Gastroesophageal sphincter (tissue), 3 donors: ENCODE measurements at regions not wholly inside any gene's neighbourhood (a gene's known extent, or its start where the extent isn't known, plus 50 kb on each side); places are given as distances from the start of the nearest gene placed in this dataset.

Experiments used
- EP300 ChIP-seq: sonication (generic); formaldehyde crosslinking; IDR thresholded peaks from one replicate; pipeline ENCODE4 v1.6.1; 2017; ENCODE audit warnings: antibody characterized with exemption, mild to moderate bottlenecking
- POLR2A ChIP-seq, 2 donors: fragments of 450-650 bp; IDR thresholded peaks; one replicate each; pipeline ENCODE4 v1.6.1; 2017; ENCODE audit warnings: antibody characterized with exemption in 2 of 2, mild to moderate bottlenecking in 2 of 2, moderate library complexity in 1 of 2
- POLR2AphosphoS5 ChIP-seq: sonication (generic); formaldehyde crosslinking; IDR thresholded peaks from one replicate; pipeline ENCODE4 v1.6.1; 2017; ENCODE audit warnings: antibody characterized with exemption
- TF ChIP-seq, protein P1 (sequence below), 4 experiments: fragments of 200-600 bp in 2 of 4; fragments of 450-650 bp in 2 of 4; sonication (generic) in 1 of 4; IDR thresholded peaks; one replicate each; pipeline ENCODE4 v1.5.1; 2017 to 2019; ENCODE audit warnings: antibody characterized with exemption in 4 of 4, mild to moderate bottlenecking in 2 of 4, moderate library complexity in 2 of 4

DNA sequence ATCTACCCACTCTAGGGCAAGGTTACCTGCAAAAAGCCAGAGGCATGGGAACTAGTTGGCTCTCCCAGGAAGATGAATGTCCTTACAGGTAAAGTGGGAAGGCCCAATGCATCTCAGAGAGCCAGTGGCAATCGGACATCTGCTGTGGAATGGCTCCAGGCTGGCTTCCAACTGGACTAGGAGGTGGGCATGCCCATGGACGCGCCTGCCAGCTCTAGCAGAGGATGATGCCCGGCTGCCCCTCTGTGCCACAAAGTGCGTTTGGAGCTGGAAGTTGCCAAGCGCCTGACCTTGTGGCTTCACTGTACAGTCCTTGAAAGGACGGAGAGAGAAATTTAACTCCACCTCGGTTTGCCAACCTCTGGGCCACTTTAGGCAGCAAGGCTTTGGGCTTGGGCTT is 84.4 kb downstream of the NR2F2 start:
- TF ChIP-seq, protein P1, sequence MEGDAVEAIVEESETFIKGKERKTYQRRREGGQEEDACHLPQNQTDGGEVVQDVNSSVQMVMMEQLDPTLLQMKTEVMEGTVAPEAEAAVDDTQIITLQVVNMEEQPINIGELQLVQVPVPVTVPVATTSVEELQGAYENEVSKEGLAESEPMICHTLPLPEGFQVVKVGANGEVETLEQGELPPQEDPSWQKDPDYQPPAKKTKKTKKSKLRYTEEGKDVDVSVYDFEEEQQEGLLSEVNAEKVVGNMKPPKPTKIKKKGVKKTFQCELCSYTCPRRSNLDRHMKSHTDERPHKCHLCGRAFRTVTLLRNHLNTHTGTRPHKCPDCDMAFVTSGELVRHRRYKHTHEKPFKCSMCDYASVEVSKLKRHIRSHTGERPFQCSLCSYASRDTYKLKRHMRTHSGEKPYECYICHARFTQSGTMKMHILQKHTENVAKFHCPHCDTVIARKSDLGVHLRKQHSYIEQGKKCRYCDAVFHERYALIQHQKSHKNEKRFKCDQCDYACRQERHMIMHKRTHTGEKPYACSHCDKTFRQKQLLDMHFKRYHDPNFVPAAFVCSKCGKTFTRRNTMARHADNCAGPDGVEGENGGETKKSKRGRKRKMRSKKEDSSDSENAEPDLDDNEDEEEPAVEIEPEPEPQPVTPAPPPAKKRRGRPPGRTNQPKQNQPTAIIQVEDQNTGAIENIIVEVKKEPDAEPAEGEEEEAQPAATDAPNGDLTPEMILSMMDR (IDR thresholded peaks at IDR 0.05): no peak
- TF ChIP-seq POLR2A (IDR thresholded peaks at IDR 0.05): no peak
- TF ChIP-seq POLR2AphosphoS5: no peak
- no peak for TF ChIP-seq EP300
